Heart right ventricle (tissue), 16 donors: ENCODE measurements at regions not wholly inside any gene's neighbourhood (a gene's known extent, or its start where the extent isn't known, plus 50 kb on each side); places are given as distances from the start of the nearest gene placed in this dataset.
A peak's percentile ranks its signal among the peaks of the same experiment; 100 is the strongest.

Experiments
- ATAC-seq, 8 donors: fragments of 200-7000 bp; cut with Tn5 transposase; one replicate each; pipeline ENCODE4 v1.9.1; 2020; ENCODE audit warnings: mild to moderate bottlenecking in 8 of 8, moderate library complexity in 8 of 8, moderate number of reproducible peaks in 1 of 8
- DNase-seq, 2 donors: peaks; one replicate each; pipeline ENCODE4 v3.0.0-alpha.2; 2020
- H3K27ac ChIP-seq, 10 donors: fragments of 200-600 bp; sonication (generic) in 2 of 10; one replicate each; pipeline versions ENCODE4 v1.5.0 to v1.8.0; 2020 to 2022; ENCODE audit warnings: mild to moderate bottlenecking in 3 of 10
- H3K27me3 ChIP-seq, 7 donors: fragments of 200-600 bp; one replicate each; pipeline ENCODE4 v1.8.0; 2021 to 2022; ENCODE audit warnings: mild to moderate bottlenecking in 2 of 7
- H3K36me3 ChIP-seq, 9 donors: fragments of 200-600 bp; sonication (generic) in 1 of 9; one replicate each; pipeline versions ENCODE4 v1.5.0 to v1.8.0; 2020 to 2022; ENCODE audit warnings: mild to moderate bottlenecking in 2 of 9
- H3K4me1 ChIP-seq, 9 donors: fragments of 200-600 bp; sonication (generic) in 1 of 9; one replicate each; pipeline versions ENCODE4 v1.5.0 to v1.8.0; 2020 to 2022; ENCODE audit warnings: mild to moderate bottlenecking in 4 of 9
- H3K4me3 ChIP-seq, 10 donors: fragments of 200-600 bp; sonication (generic) in 2 of 10; one replicate each; pipeline versions ENCODE4 v1.5.0 to v1.8.0; 2020 to 2022; ENCODE audit warnings: mild to moderate bottlenecking in 7 of 10, moderate library complexity in 2 of 10
- H3K9me3 ChIP-seq, 11 donors: fragments of 200-600 bp in 10 of 11; sonication (generic) in 2 of 11; one replicate each; pipeline versions ENCODE4 v1.5.0 to v1.8.0; 2013 to 2022; ENCODE audit warnings: mild to moderate bottlenecking in 2 of 11, control low read depth in 1 of 11, moderate library complexity in 1 of 11
- WGBS, 2 donors: extraction: QIAGEN DNeasy Blood & Tissue Kit; methylation state at CpG; one replicate each; pipeline ENCODE4 v1.1.7; 2013; ENCODE audit warnings: inconsistent platforms in 1 of 2; 5-methylcytosine and 5-hydroxymethylcytosine counted together
- intact Hi-C, 10 donors: fragments of 100-400 bp; cut with DNase I; formaldehyde crosslinking; loops; one replicate each; pipeline versions ENCODE4 v1.11.1 to v1.14.2; 2022
- TF ChIP-seq, protein P1 (sequence below), 9 donors: fragments of 200-600 bp; sonication (generic) in 2 of 9; IDR thresholded peaks; one replicate each; pipeline versions ENCODE4 v1.5.0 to v1.8.0; 2021 to 2022; ENCODE audit warnings: antibody characterized with exemption in 9 of 9, mild to moderate bottlenecking in 5 of 9, moderate library complexity in 1 of 9
- donor health status: Arrhythmogenic right ventricular cardiomyopathy.
- donor health status: ischemic (EF 13 %, LVEDD 7.1; RV severe dilation, severe dysfunction).
- donor health status: healthy with polysubstance abuse.
- donor health status: DM: no; HTN: yes; CAD: no.
- donor health status: DM: no; HTN: no; CAD: no.
- donor health status: ischemic (EF 25% LVEDD 6.9; RV normal size, moderate dysfunction).
- donor health status: ischemic (EF 25% LVEDD 5.7; RV mildly dilated, moderate dysfunction).
- donor health status: healthy.
- donor health status: DM: yes; HTN: yes; CAD: no.
- donor health status: Ischemic cardiomyopathy.
- donor health status: ischemic (EF 35%, LVEDD 5.7; RV mildly dilated, moderate dysfunction).
- donor health status: nonischemic (EF 11% LVEDD 7.7; RV severe dilation, severe dysfunction).
- donor health status: DM: yes; HTN: yes; CAD: no.
- donor health status: PGD.
- donor health status: ischemic (EF 29% LVEDD 5.4; RV normal size, mild dysfunction).
- donor health status: nonischemic (EF 23%, LVEDD 6.1; RV moderate dilation, normal function).

DNA sequence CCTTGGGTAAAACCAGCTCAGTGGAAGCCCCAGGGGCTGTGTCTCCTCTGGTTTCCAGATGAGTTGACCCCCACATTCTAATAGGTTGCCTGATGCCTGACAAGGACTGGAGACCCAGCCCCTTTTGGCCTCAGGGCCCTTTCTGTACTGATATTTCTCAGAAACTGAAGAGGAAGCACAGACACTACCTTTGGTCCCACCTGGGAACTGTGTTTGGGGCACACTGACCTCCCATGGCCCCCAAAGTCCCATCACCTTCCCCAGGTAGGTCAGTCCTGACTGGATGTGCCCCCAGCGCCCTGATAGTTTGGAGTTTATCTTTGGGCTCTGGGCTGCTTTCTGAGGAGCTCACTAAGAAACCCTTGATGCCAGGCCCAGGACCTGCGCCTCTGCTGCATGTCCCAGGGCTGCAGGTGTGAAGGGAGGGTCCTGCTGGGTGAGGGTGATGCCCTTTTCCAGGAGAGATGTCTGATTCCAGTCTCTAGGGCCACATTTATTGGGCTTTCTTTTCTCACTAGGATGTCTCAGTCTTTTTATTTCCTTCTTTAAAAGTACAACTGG, 106.7 kb downstream of the GGTLC2 start:
- Histone ChIP-seq H3K36me3 (no peaks in the 10 kb centered on the region), H3K4me1 (peaks cover 0 to 19% (median 0%) of the 10 kb centered on the region in 9 donors), H3K27ac (no peak overlapping the region), H3K27me3 (peaks cover 0 to 29% (median 3%) of the 10 kb centered on the region in 7 donors), H3K9me3 (no peaks in the 10 kb centered on the region), H3K4me3 (no peak overlapping the region)
- DNase-seq (no peak), ATAC-seq (no peak)
- TF ChIP-seq, protein P1, sequence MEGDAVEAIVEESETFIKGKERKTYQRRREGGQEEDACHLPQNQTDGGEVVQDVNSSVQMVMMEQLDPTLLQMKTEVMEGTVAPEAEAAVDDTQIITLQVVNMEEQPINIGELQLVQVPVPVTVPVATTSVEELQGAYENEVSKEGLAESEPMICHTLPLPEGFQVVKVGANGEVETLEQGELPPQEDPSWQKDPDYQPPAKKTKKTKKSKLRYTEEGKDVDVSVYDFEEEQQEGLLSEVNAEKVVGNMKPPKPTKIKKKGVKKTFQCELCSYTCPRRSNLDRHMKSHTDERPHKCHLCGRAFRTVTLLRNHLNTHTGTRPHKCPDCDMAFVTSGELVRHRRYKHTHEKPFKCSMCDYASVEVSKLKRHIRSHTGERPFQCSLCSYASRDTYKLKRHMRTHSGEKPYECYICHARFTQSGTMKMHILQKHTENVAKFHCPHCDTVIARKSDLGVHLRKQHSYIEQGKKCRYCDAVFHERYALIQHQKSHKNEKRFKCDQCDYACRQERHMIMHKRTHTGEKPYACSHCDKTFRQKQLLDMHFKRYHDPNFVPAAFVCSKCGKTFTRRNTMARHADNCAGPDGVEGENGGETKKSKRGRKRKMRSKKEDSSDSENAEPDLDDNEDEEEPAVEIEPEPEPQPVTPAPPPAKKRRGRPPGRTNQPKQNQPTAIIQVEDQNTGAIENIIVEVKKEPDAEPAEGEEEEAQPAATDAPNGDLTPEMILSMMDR (IDR thresholded peaks at IDR 0.05), result no peak
- 95 to 98% methylated on average over 2 of the region's 2 CpGs for WGBS, 2 donors
- intact Hi-C loops, result loop anchor here in 1 of 10 donors (10.0 kb wide), 2 partner anchors 134 to 204 kb away; partner anchors contain the start of gene IGLL5

DNA sequence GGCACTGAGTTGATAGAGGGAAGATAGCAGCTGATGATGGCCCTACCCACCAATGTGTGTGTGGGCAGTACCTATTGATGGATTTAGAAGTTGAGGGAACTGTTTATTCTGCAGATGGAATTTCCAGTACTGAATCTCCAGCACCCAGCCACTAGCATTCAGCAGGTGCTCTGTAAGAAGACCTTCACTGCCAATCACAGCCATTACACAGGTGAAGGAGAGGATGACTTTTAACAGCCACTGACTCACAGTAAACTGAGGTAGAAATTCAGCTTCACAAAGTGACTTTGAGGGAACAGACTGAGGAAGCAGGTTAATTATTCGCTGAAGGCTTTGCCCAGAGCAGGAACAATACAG, 107.8 kb downstream of the GGTLC2 start:
- no peaks in the 10 kb centered on the region for H3K9me3 ChIP-seq
- peaks cover 0 to 28% (median 3%) of the 10 kb centered on the region in 7 donors for H3K27me3 ChIP-seq
- H3K36me3 ChIP-seq, result no peaks in the 10 kb centered on the region
- intact Hi-C loops, result loop anchor here in 1 of 10 donors (10.0 kb wide), 2 partner anchors 133 to 203 kb away; partner anchors contain the start of gene IGLL5
- H3K4me3 ChIP-seq, result no peak overlapping the region
- WGBS, 2 donors, result 88% methylated on average over 1 of the region's 1 CpG
- TF ChIP-seq, protein P1 (IDR thresholded peaks at IDR 0.05), result no peak
- ATAC-seq, result no peak
- peaks cover 0 to 23% (median 0%) of the 10 kb centered on the region in 9 donors for H3K4me1 ChIP-seq
- H3K27ac ChIP-seq, result peak overlapping the region in 1 of 10 donors; percentile 68
- DNase-seq, result no peak

DNA sequence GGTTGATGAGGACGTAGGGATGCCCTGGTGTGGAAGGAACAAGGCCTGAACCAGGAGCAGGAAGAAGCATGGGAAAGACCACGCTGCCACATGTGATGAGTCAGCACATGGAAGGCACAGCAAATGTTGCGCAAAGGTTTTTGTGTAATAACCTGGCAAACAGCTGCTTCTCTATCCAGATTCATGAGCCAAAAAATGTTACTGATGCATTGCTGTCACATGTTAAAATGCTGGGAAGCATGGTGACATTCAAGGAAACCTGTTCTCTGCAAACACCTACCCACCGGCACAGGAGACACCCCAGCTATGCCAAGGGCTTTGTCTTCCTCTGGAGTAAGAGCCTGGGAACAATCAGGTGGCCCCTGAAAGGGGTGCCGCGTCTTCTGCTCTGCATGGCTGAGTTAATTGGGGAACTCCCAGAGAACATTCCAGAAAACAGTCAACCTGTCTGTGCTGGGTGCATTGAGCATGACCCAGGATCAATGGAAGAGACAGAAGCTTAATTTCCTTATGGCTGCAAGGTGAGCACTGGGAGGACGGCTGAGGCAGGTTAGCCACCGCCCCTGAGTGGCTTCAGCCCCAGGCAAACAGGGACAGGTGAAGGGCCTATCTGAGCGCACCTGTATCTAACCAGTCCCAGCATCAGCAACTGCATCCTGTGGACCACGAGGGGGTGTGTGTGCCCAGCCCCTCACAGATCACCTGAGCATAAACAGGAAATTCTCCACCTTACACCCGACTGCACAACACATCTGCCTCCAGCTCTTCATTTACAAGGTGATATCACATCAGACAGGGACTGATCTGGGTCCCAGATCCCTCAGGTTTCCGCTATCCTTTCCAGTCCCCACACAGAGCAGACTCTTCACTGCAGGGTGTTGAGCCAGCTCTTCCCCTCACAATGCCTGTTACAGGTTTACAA, 108.4 kb downstream of the GGTLC2 start:
- peak in 1 of 8 donors; percentile 18 for ATAC-seq
- intact Hi-C loops, result loop anchor here in 1 of 10 donors (10.0 kb wide), 2 partner anchors 132 to 202 kb away; partner anchors contain the start of gene IGLL5

More for the DNA sequence above, 108.4 kb downstream of the GGTLC2 start:
- Histone ChIP-seq H3K4me1 (peaks cover 0 to 23% (median 0%) of the 10 kb centered on the region in 9 donors), H3K4me3 (no peak overlapping the region), H3K27me3 (peaks cover 0 to 28% (median 3%) of the 10 kb centered on the region in 7 donors), H3K9me3 (no peaks in the 10 kb centered on the region), H3K36me3 (no peaks in the 10 kb centered on the region), H3K27ac (peak overlapping the region in 1 of 10 donors; percentile 68)
- TF ChIP-seq, protein P1 (IDR thresholded peaks at IDR 0.05), result no peak
- WGBS, 2 donors, result 71 to 75% methylated on average over 12 of the region's 12 CpGs
- no peak for DNase-seq
